ENCODE measurements at regions not wholly inside any gene's neighbourhood (a gene's known extent, or its start where the extent isn't known, plus 50 kb on each side); places are given as distances from the start of the nearest gene placed in this dataset.
"Not testable (repeated sequence)": the region's sequence is repeated elsewhere in the genome, so short reads cannot be mapped to it uniquely, and the experiment has no call there.

DNA sequence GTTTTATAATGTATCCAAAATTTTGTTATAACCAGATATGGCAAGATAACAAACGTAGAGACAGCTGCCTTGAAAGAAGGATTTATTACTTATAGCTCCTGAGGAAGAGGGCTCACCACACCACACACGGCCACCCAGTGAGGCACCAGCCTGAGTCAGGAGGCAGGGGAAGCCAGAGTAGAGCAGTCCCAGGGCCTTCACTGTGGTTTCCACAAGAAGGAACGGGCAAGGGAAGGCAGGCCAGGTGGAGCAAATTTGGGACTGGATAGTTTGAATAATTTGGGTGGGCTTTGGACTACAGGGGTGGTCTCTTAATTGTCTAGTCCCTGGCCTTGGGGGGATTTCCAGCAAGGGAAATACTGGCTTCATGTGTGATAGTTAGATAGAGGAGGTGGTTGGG, 72.5 kb downstream of the RRAGC start:
- no peak for DNase-seq (ENCODE audit: low spot score)

DNA sequence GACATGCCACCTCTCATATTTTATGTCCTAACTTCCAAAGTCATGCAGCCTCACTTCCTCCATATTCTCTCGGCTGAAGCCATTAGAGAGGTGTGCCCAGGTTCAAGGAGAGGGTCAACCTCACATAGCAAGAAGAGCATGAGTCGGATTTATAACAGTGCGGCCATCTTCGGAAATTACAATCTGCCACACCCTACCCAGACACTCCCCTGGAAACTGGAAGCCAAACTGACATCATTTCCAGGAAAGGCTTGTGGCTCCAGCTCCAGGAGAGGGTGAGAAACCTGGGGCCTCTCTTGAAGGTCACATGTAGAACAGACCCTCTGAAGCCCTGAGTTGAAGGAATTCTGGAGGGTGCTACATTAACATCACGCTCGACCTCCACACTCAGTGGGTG, 73.5 kb downstream of the RRAGC start:
- no peak for DNase-seq (ENCODE audit: low spot score)

DNA sequence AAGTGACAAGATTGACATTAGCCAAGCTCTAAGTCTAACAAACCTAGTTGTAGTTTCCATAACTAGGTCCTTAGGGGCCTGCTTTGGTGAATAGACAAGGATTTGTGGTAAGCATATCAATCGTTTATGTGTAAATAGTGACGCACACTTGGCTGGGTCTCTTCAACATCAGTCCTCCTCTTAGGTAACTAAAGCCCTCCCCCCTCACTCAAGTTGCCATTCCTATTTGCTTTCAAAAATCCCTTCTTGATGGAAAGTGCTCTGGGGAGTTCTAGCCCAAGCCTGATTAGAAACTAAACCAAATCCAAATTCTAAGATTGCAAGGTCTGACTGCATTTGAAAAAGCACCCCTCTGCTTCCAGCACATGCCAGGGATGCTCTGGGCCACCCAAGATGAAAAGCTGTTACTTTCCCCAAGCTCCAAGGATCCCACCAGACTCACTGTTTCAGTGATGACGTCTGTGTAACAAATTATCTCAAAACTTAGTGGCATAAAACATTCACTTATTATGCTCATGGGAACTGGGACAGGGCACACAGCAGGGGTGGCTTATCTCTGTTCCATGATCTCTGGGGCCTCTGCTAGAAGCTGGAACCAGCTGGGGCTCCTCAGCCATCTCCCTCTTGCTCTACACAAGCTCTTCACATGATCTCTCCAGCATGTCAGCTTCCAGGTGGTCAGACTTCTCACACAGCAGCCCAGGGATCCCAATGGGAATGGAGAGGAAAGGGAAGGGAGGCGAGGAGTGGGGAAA, 74.1 kb downstream of the RRAGC start:
- no peak for DNase-seq (ENCODE audit: low spot score)

DNA sequence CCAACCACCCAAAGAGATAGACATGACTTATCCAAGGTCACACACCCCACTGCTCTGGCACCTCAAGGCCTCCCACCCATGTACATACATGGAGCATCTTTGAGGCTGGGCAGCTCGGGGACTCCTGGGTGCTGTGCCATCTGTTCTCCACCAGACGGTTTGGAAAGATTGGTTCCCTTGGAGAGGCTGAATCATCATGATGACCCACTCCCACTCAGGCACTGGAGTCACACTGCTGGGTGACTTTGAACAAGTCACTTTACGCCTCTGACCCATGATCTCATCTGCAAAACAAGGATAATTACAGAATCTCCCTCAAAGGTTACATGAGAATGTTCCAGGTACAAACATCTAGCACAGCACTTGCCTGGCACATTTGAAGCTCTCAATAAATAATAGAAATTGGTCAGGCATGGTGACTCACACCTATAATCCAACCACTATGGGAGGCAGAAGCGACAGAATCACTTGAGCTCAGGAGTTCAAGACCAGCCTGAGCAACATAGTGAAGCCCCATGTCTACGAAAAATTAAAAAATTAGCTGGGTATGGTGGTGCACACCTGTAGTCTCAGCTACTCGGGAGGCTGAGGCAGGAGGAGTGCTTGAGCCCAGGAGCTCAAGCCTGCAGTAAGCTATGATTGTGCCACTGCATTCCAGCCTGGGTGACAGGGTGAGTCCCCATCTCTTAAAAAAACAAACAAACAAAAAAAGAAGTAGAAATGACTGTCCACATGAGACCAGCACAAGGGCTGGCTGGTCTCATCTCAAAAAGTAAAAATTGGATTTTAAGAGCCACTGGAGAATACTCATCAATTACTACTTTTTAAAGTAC, 74.9 kb downstream of the RRAGC start:
- no peak for DNase-seq (ENCODE audit: low spot score)

DNA sequence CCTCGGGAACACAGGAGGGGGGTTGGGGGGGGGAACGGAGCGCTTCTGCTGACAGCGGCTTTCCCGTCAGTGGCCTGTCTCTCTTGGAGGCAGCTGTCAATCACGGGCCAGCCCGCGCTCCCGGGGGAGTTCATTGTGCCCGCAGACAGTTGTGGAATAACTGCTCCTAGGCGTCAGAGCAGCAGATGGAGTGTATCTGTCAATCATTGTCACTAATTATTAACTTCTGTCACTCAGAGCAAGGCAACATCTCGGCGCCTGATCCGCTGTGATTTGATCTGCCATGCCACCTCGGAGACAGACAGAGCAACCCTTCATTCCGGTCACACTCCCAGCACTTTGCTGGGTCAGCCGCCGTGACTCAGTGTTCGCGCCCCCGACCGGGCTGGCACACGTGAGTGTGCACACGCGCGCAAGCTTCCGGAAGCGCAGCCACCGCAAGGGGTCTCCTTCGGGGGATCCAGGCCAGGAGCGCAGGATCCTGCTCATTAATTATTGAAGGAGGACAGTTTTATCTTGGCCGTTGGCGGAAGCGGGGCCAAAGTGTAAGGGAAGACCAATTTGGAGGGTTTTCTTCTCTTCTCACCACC, 75.8 kb downstream of the RRAGC start:
- no peak for DNase-seq (ENCODE audit: low spot score)

DNA sequence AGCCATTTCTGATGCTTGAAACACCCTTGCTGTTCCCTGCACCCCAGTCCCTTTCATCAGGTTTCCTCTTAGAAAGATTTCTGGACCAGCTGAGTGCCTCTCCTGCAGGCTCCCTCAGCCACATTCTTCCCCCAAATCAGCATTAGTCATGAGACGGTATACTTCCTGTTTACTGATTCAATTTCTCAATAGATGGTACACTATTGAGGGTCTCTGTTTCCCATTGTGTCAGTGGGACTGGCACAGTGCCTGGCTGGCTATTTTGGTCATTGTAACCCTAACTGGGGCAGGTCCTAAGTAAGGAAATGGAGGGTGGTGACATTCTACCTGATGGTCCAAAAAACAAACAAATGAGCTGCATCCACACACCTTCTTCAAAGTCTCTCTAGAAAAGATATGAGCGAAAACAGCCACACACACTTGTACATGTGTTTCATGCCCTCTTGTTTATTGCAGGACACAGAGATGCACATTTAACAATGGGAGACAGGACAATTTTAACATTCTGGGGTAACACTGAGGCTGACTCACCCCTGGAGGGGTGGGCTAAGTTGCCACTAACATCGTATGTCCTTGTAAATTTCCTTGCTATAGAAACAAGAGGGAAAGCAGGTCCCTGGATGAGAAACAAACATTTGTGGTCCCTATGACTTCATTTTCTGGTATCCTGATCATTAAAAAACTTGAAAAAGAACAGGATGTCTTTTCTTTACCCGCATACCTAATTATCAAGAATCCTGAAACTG, 77.5 kb downstream of the RRAGC start:
- no peak for DNase-seq (ENCODE audit: low spot score)

DNA sequence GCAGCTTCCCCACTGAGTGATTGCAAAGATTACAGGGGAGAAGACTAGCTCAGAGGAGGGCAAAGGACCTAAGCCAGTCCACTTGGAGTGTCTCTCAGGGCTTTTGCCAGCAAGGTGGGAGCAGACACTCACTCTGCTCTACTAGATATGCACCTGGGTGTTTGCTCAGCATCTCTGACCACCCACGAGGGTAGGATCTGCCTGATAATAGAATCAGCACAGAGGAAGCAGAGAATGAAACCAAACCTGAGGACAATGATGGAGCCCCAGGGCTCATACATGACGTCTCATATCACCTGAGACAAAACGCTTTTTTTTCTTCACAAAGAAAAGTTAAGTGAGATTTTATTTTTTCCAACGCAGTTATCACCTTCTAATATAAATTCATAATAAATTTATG, 79.4 kb downstream of the RRAGC start:
- DNase-seq (ENCODE audit: low spot score) = no peak

DNA sequence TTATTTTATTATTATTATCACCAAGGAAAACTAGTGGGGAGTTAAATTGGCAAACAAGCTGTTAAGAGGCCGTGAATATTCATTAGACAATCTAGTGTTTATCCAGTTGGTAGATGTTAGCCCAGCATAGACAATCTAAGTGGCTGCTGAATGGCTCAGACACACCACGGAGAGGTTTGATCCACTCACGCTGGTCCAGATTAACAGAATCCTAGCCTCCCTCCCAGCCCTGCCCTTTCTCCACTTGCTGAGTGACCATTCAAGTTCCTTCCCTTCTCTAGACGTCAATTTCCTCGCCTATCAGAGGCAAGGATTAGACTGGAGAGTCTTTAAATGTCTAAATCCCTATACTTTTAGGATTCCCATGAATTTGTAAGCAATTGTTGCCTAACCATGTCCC, 80.1 kb downstream of the RRAGC start:
- no peak for DNase-seq (ENCODE audit: low spot score)

DNA sequence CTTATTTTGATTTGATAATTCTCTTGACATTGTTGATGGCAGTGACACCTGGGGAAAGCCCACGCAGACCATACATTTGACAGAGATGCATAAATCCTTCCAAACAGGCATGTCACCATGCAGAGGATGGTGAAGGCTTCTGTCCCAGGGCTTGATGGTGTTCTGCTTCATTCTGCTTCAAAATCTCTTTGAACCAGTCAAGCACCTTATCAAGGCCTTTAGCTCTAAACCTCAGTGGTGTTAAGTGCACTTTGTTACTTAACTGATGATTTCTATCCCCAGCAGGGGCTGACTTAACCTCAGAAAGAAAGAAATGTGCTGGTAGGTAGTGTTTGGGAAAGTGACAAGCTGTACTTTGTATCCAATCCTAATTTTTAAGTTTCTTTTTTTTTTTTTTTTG, 81.1 kb downstream of the RRAGC start:
- no peak for DNase-seq (ENCODE audit: low spot score)

DNA sequence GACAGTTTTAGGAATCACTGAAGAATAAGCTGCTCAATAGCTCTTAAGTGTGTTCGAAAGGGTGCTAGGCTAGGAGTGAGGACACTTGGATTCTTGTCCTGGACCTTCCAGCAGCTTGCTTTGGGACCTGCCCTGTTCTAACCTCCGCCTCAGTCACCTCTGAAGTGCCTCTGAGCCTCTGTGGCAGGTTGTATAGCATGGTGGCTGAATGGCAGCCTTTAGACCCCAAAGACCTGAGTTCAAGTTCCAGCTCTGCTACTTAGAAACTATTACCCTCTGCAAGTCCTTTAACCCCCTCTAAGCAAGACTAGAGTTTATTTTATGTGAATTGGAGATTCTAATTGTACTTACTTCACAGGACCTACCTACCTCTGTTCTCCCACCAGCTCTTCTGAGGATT, 81.5 kb downstream of the RRAGC start:
- DNase-seq (ENCODE audit: low spot score) = no peak

DNA sequence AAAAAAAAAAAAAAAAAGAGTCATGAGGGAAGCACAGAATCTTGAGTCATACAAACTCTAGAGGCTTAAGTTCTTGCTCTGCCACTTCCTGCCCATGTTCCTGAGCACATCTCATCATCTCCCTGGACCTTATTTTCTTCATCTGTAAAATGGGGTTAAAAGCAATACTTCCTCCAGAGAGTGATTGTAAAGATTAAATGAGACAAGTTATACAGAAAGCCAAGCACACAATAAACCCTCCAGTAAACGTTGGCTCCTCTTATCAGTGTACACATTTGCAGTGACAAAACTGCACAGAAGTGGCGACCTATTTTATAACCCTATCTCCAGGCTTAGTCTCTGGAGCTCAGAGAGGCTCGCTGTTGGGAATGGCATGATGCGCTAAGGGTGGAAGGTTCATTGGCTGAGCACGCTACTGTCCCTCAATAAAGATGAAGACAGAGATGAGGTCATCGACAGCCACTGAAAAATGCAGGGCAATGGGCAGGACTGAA, 82.1 kb downstream of the RRAGC start:
- DNase-seq (ENCODE audit: low spot score) = no peak

DNA sequence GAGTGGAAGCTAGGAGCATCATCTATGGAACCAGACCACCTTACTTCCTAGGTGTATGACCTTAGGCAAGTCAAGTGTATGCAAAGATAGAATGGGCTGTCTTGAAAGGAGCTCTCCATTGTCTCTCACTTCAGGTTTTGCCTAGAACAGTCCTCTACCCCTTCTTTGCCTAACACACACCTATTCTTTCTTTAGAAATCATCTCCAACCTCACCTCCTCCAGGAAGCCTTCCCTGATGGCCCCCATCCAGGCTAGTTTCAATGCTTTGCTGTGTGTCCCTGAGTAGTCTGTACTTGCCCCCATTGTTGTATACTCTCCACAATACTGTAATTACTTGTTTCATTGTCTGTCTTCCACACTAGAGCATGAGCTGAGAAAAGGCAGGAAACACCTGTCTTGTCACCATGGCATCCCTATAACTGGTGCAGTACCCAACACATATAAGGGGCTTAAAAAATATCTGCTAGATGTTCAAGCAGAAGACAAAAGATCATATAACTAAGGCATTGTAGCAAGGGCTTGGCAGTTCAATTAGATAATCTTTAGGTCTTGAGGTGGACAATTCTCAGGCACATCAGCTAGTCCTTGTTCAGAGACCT, 83.0 kb downstream of the RRAGC start:
- no peak for DNase-seq (ENCODE audit: low spot score)

DNA sequence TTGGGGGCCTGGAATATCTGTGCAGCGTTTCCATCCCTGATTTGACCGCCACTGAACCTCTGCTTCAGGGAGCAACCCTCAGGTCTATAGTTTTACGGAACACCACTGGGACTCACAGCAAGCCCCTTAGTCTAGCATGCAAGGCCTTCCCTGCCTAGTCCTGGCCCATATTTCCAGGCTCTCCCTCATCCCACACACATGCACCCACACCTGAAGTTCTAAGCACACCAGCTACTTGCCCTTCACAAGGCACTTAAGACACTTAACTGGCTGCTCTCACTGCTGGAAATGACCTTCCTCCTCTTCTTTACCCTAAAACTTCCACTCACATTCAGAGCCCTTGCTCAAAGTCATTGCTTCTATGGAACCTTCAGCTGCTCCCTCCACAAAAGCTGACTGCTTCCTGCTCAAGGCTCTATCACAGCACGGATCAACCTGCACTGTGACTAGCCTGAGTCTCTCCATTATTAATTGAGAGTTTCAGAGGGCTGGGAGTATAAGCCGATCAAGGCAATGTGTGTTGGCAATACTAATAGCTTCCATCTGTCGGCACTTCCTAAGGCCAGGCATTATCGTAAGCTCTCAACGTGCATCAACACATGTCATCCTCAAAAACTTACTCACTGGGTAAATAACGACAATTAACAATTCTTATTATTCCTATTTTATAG, 84.3 kb downstream of the RRAGC start:
- DNase-seq (ENCODE audit: low spot score) = no peak

DNA sequence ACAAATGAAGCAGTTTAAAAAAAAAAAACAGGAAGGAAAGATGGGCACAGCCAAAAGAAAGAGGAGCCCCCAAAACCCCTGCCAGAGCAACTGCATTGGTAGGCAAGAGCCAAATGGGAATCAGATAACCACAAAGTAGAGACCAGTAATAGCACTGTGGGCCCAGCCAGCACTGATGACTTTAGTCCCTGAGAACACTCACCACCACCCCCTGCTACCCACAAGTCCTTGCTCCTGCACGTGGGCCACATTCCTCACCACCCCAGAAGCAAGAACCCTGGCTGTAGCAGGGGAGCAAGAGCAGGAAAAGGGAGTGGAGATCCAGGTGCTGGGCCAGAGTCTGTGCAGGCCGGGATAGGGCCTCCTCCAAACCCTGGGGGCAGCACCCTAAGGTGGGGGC, 86.1 kb downstream of the RRAGC start:
- DNase-seq (ENCODE audit: low spot score) = no peak

DNA sequence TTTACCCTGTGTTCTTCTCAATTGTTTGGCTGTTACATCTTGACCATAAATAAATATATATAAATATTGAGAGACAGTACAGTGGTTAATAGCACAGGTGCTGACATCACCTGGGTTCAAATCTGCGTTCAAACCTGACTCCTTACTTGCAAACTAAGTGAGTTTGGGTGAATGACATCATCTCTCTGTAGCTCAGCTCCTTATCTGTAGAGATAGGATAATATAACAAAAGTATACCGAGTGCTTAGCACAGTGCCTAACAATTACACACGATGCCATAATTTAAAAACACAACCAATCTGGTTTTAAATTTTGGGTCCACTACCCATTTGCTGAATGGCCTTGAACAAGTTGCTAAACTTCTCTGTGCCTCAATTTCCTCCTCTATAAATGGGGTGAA, 86.6 kb downstream of the RRAGC start:
- no peak for DNase-seq (ENCODE audit: low spot score)

DNA sequence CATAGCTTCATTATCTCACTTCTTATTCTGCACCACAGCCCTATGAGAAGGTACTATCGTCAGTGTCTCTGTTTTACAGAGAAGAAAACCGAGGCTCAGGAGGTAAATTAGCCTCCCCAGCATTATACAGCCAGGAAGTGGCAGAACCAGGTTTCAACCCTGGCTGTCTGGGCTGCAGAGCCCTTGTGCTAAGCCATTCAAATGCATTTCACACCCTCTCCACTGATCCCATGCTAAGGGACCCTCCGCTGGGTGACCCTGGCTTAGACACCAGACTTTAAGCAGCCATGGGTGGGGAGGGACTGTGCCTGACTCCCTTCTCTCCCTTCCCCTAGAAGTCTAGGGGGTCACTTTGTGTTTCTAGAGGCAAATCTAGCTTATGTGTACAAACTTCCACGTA, 87.5 kb downstream of the RRAGC start:
- no peak for DNase-seq (ENCODE audit: low spot score)

DNA sequence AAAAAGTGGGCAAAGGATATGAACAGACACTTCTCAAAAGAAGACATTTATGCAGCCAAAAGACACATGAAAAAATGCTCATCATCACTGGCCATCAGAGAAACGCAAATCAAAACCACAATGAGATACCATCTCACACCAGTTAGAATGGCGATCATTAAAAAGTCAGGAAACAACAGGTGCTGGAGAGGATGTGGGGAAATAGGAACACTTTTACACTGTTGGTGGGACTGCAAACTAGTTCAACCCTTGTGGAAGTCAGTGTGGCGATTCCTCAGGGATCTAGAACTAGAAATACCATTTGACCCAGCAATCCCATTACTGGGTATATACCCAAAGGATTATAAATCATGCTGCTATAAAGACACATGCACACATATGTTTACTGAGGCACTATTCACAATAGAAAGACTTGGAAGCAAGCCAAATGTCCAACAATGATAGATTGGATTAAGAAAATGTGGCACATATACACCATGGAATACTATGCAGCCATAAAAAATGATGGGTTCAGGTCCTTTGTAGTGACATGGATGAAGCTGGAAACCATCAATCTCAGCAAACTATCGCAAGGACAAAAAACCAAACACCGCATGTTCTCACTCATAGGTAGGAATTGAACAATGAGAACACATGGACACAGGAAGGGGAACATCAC, 88.9 kb downstream of the RRAGC start:
- not testable (repeated sequence) for DNase-seq (ENCODE audit: low spot score)

DNA sequence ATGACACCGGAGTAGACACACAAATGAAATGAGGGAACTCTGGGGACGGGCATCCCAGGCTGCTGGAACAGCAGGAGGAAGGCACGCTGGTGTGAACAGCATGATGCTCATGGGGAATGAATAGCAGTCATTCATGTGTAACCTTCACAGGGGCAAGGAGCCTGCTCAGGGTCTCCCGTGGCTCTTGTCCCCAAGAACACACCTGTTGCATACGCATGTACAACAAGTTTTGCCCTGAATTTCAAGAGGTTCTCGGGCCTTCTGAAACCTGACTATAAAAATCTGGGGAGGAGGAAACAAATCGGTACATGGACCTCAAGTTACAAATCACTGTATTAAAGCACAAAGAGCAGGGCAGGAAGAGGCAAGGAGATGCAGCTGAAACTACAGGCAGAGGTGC, 93.4 kb downstream of the RRAGC start:
- no peak for DNase-seq (ENCODE audit: low spot score)

DNA sequence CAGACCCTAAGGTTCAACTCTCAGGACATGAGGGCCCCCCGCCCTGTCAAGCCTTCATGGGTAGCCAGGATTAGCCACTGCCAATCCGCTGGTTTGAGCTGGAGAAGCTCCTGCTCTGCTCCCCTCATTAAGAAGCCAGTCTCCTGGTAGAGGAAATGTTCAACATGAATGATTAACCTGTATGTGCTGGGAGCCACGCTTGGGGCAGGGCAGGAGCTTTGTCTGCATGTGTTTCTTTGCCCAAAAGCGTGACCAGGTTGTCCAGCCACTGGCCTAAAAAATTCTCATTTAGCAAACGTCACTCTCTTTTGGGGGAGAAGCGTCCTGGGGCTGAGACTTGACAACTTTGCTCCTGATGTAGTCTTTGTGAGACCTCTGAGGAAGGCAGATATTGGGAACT, 96.5 kb downstream of the RRAGC start:
- DNase-seq (ENCODE audit: low spot score) = no peak

DNA sequence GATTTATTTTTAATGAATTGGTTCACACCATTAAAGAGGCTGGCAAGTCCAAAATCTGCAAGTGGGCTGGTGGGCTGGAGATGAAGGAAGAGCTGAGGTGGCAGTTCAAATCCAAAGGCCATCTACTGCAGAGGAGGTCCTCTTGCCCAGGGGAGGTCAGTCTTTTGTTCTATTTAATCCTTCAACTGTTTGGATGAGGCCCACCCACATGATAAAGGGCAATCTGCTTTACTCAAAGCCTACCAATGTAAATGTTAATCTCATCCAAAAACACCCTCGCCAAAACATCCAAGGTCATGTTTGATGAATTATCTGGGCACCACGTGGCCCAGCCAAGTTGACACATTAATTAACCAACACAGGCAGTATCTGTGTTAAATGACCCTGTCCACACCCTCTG, 99.0 kb downstream of the RRAGC start:
- no peak for DNase-seq (ENCODE audit: low spot score)

All from umbilical cord (tissue), 1 donor.